SK-N-SH treated with all-trans-retinoic acid at 6 μM for 48 hours (cell line): ENCODE measurements at regions not wholly inside any gene's neighbourhood (a gene's known extent, or its start where the extent isn't known, plus 50 kb on each side); places are given as distances from the start of the nearest gene placed in this dataset.

Experiments
- ZFP3 ChIP-seq: fragments of 250-450 bp; sonication (Bioruptor Pico); IDR thresholded peaks from 2 replicates; pipeline ENCODE4 v1.5.0; 2020; ENCODE audit warnings: mild to moderate bottlenecking, moderate library complexity
- ZNF565 ChIP-seq: fragments of 450-650 bp; formaldehyde crosslinking; conservative IDR thresholded peaks from 2 replicates; pipeline ENCODE4 v1.5.0; 2020; ENCODE audit warnings: low read depth, mild to moderate bottlenecking, moderate library complexity

- TF ChIP-seq ZFP3 (CRISPR knock-in tag) (no peak), ZNF565 (CRISPR knock-in tag) (no peak)
Measured at GRCh38 chr21:26782747-26783146, 62.5 kb downstream of the ADAMTS1 start.
